MM.1S (cell line): ENCODE measurements at regions not wholly inside any gene's neighbourhood (a gene's known extent, or its start where the extent isn't known, plus 50 kb on each side); places are given as distances from the start of the nearest gene placed in this dataset.

Experiments used
- CTCF ChIP-seq: fragments of 300-600 bp; sonication (generic); IDR thresholded peaks from 2 replicates; pipeline ENCODE4 v1.5.1; 2016; ENCODE audit warnings: antibody characterized with exemption, low read length, mixed read lengths
- EZH2 ChIP-seq: fragments of 300-600 bp; sonication (generic); optimal IDR thresholded peaks from 2 replicates; pipeline ENCODE3; 2017; ENCODE audit warnings: low read depth, mild to moderate bottlenecking, antibody characterized with exemption, low read length, mixed read lengths

DNA sequence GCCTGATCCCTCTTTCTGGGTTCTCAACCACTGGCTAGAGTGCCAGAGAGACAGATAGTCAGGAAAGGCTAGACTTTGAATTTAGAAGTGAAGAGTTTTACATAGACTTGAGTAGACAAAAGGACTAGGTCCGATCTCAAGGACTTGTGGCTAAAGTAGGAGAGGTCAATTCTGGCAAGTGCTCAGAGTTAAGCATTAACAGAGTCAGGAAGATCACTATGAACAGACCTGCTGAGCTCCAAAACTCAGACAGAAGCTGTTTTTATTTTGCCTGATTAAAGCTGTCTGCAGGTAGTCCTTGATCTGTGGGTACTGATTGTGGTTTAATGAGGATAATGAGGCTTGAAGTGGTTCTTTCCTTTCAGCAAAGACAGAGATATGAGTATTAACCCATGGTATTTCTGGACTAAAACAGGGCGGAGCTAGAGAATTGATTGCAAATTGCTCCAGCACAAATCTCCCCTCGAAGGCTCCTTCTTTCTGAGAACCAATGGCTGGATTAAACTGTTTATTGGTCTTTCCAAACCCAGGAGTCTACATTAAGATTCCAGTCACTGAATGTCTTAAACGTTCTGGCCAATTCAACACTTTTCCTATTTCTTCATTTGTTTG lies 423.2 kb downstream of the IPMK start:
- TF ChIP-seq CTCF (no peak), EZH2 (no peak)
